Activated B cell treated with CpG ODN at 0.5 μM for 24 hours (primary cell): ENCODE measurements at regions not wholly inside any gene's neighbourhood (a gene's known extent, or its start where the extent isn't known, plus 50 kb on each side); places are given as distances from the start of the nearest gene placed in this dataset.
"Not testable (repeated sequence)": the region's sequence is repeated elsewhere in the genome, so short reads cannot be mapped to it uniquely, and the experiment has no call there.

Experiments used
- ATAC-seq: fragments of 200-7000 bp; cut with Tn5 transposase; one replicate; pipeline ENCODE4 v1.10.0; 2021; ENCODE audit warnings: low read depth, mild to moderate bottlenecking, moderate library complexity
- CTCF ChIA-PET: fragments of 350-600 bp; sonication (Branson Sonifier 250); formaldehyde crosslinking; loops from one replicate; lab custom pipeline; 2021; ENCODE audit warnings: antibody characterized with exemption; lab: Charles Lee
- POLR2A ChIA-PET: fragments of 350-600 bp; sonication (Branson Sonifier 250); formaldehyde crosslinking; loops from one replicate; lab custom pipeline; 2021; ENCODE audit warnings: antibody characterized with exemption; lab: Charles Lee
- DNase-seq: peaks from one replicate; pipeline ENCODE4 v3.0.0; 2022
- H3K27ac Mint-ChIP-seq: one replicate; pipeline ENCODE4 v1.8.0; 2020; ENCODE audit warnings: mixed read lengths
- H3K27me3 Mint-ChIP-seq: one replicate; pipeline ENCODE4 v1.8.0; 2021; ENCODE audit warnings: mixed read lengths
- H3K36me3 Mint-ChIP-seq: one replicate; pipeline ENCODE4 v1.8.0; 2021; ENCODE audit warnings: low read depth, mixed read lengths
- H3K4me1 Mint-ChIP-seq: one replicate; pipeline ENCODE4 v1.8.0; 2021; ENCODE audit warnings: mixed read lengths
- H3K4me3 Mint-ChIP-seq: one replicate; pipeline ENCODE4 v1.8.0; 2020; ENCODE audit warnings: mild to moderate bottlenecking, mixed read lengths
- H3K9me3 Mint-ChIP-seq: one replicate; pipeline ENCODE4 v1.8.0; 2020; ENCODE audit warnings: mixed read lengths
- CTCF ChIP-seq: fragments of 200-600 bp; IDR thresholded peaks from one replicate; pipeline ENCODE4 v1.8.0; 2022; ENCODE audit warnings: antibody characterized with exemption, mild to moderate bottlenecking
- intact Hi-C: fragments of 100-400 bp; cut with micrococcal nuclease; formaldehyde crosslinking; loops from one replicate; pipeline ENCODE4 v1.15.1; 2024

- H3K9me3 Mint-ChIP-seq, result peaks cover 6% of the 10 kb centered on the region
- intact Hi-C loops, result no loop called here
- no peaks in the 10 kb centered on the region for H3K4me1 Mint-ChIP-seq
- POLR2A ChIA-PET, result no interaction called here
- no peak overlapping the region for H3K4me3 Mint-ChIP-seq
- no peak overlapping the region for H3K27ac Mint-ChIP-seq
- H3K27me3 Mint-ChIP-seq, result no peaks in the 10 kb centered on the region
- no peak for ATAC-seq
- CTCF ChIA-PET, result no interaction called here
- DNase-seq, result no peak
- TF ChIP-seq CTCF, result no peak
- no peaks in the 10 kb centered on the region for H3K36me3 Mint-ChIP-seq
Observed at GRCh38 chr13:61891401-61891800, 475.8 kb upstream of the PCDH20 start.

GRCh38 chr13:61884830-61885229, 469.2 kb upstream of the PCDH20 start:
- H3K27me3 Mint-ChIP-seq, result no peaks in the 10 kb centered on the region
- TF ChIP-seq CTCF, result no peak
- DNase-seq (no peak), ATAC-seq (no peak)
- no peaks in the 10 kb centered on the region for H3K36me3 Mint-ChIP-seq
- ChIA-PET POLR2A (no interaction called here), CTCF (no interaction called here)
- no peaks in the 10 kb centered on the region for H3K4me1 Mint-ChIP-seq
- intact Hi-C loops, result no loop called here
- H3K9me3 Mint-ChIP-seq, result no peaks in the 10 kb centered on the region
- no peak overlapping the region for H3K27ac Mint-ChIP-seq
- H3K4me3 Mint-ChIP-seq, result no peak overlapping the region

GRCh38 chr13:61880578-61881283, 465.1 kb upstream of the PCDH20 start:
- intact Hi-C loops, result no loop called here
- CTCF ChIA-PET, result no interaction called here
- no peaks in the 10 kb centered on the region for H3K4me1 Mint-ChIP-seq
- H3K4me3 Mint-ChIP-seq, result no peak overlapping the region
- H3K36me3 Mint-ChIP-seq, result no peaks in the 10 kb centered on the region
- no peak for DNase-seq
- H3K27me3 Mint-ChIP-seq, result no peaks in the 10 kb centered on the region
- TF ChIP-seq CTCF, result no peak
- no peak overlapping the region for H3K27ac Mint-ChIP-seq
- no peak for ATAC-seq
- POLR2A ChIA-PET, result no interaction called here
- peaks cover 11% of the 10 kb centered on the region for H3K9me3 Mint-ChIP-seq

GRCh38 chr13:61878565-61878964, 462.9 kb upstream of the PCDH20 start:
- H3K9me3 Mint-ChIP-seq, result peaks cover 21% of the 10 kb centered on the region
- H3K36me3 Mint-ChIP-seq, CTCF ChIA-PET, DNase-seq, intact Hi-C loops, POLR2A ChIA-PET, H3K27ac Mint-ChIP-seq, H3K27me3 Mint-ChIP-seq, H3K4me1 Mint-ChIP-seq, H3K4me3 Mint-ChIP-seq, ATAC-seq: not testable (repeated sequence)

GRCh38 chr13:61874970-61875579, 459.4 kb upstream of the PCDH20 start:
- POLR2A ChIA-PET, result no interaction called here
- Mint-ChIP-seq H3K27me3 (no peaks in the 10 kb centered on the region), H3K9me3 (peaks cover 21% of the 10 kb centered on the region), H3K36me3 (no peaks in the 10 kb centered on the region), H3K27ac (no peak overlapping the region), H3K4me1 (no peaks in the 10 kb centered on the region), H3K4me3 (no peak overlapping the region)
- TF ChIP-seq CTCF, result no peak
- CTCF ChIA-PET, result no interaction called here
- no peak for DNase-seq
- no peak for ATAC-seq
- intact Hi-C loops, result no loop called here
